HG02852 (cell line): ENCODE measurements at regions not wholly inside any gene's neighbourhood (a gene's known extent, or its start where the extent isn't known, plus 50 kb on each side); places are given as distances from the start of the nearest gene placed in this dataset.

ENCODE experiments used
- ATAC-seq: cut with Tn5 transposase; IDR thresholded peaks from one replicate; pipeline ENCODE4 v1.9.1; 2021; ENCODE audit warnings: mild to moderate bottlenecking, moderate library complexity; ENCODE audit not compliant: unreplicated experiment

DNA sequence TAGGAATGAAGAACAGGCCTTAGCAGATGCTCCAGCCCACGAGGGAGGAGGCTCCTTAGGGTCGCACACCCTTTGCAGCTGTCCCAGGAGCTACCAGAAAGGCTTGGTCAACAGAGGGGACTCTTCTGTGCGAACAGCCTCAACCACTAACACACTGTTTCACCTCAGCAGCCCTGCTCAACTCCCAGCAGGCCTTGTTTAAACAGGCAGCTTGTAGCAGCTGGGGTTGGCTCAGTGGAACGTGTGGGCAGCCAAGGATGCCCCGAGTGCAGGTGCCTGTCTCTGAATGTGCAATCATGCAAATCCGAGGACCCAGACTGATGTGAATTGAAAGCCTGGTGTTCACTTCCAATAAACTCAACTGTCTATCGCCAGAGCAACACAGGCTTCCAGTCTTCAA is 88.7 kb upstream of the CXCR4 start:
- peak; percentile 89 for ATAC-seq

DNA sequence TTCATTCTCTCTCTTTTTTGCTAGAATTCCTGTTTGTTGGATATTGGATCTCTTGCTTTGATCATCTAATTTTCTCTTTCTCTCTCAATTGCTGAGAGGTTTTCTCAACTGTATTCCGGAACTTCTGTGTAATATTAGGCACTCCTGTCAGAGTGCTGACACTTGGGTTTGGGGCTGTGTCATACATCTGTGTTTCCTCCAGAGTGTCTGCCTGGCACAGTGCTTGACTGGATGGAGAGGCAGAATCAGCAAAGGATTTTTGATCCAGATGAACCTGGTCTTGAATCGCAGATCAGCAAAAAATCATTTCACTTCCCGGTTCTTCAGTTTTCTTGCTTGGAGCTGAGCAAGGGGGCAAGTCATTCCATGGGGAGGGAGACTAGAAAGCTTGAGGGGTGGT is 87.7 kb upstream of the CXCR4 start:
- ATAC-seq, result no peak

DNA sequence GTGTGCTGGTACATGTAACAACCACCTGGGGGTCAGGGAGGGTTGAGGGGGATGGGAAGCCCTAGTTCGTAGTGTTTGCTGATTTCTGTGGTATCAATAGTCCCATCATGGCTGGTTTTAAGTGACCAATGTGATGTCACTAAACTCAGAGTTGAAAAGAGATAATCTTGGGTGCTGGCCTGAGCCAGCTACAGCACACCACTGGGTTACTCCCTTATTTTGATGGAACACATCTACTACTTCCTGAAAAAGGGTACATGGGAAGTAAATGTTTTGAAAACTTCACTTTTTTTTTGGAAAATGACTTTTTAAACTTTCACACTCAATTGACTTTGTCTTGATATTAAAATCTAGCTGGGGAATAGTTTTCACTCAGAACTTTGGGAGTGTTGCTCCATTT is 87.0 kb upstream of the CXCR4 start:
- ATAC-seq, result no peak

DNA sequence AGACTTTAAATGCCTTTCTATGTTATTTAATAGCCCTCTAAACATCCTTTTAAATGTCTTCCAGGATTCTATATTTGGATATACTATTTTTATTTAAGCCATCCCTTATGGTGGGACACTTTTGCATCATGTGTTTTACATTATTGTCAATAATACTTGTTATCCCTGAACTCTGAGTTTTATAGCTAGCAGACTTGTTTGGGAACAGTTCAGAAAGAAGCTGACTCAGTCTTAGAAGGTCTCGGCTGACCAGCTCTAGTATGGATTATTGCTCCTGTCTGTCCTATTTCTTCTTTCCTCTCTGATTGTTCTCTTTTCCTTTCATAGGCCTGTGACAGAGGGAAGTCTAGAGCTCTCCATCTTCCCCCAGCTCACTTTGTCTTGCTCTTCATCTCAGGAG is 77.3 kb upstream of the CXCR4 start:
- no peak for ATAC-seq

DNA sequence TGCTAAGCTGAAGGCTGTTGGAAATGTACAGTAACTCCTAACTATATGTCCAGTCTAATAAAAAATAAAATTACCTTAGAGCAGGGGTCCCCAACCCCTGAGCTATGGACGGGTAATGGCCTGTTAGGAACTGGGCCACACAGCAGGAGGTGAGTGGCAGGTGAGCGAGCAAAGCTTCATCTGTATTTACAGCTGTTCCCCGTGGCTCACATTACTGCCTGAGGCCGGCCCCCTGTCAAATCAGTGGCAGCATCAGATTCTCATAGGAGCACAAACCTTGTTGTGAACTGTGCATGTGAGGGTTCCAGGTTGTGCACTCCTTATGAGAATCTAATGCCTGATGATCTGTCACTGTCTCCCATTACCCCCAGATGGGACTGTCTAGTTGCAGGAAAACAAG is 73.1 kb upstream of the CXCR4 start:
- no peak for ATAC-seq

DNA sequence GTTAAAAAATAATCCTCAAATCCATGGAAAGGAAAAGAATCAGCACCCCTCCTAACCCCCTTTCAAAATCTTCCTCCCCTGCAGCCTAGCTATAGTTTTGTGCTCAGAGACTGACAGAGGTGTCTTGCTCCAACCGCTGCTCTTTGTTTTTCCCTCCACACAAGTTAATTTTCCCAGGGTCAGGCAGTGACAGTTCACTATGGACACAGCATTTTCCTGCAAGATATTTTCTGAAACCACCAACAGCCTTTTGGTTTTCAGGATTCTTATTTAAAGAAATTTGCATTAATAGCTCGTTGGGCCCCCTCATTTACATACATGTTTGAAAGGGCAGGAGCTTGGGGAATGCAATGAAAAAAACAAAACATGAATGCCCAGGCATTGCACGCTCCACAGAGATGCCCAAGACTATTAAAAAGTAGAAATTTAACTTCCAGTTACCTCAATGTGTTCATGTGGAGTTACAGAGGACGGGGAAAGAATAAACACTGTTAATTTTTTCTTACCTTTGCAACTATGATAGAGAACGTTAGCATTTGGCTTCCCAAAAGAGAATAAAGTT is 71.4 kb upstream of the CXCR4 start:
- ATAC-seq, result no peak

DNA sequence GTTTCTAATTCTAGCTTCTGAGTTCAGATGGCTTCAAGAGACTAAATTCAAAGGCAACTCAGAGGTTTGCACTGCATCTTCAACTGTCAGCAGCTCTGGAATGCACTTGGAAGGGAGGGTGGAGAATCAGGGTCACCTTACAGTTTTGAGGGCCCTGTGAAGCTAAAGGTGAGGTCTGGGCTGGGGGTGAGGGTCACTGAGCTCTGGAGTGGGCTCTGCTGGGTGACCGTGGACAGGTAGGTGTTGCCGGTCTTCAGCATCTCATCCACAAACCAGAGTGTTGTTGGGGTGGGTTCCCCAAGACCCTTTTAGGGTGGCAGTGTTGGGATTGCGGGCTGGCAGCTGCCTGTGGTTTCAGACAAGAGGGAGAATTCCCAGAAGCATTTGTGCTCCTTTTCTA is 70.1 kb upstream of the CXCR4 start:
- ATAC-seq, result no peak

DNA sequence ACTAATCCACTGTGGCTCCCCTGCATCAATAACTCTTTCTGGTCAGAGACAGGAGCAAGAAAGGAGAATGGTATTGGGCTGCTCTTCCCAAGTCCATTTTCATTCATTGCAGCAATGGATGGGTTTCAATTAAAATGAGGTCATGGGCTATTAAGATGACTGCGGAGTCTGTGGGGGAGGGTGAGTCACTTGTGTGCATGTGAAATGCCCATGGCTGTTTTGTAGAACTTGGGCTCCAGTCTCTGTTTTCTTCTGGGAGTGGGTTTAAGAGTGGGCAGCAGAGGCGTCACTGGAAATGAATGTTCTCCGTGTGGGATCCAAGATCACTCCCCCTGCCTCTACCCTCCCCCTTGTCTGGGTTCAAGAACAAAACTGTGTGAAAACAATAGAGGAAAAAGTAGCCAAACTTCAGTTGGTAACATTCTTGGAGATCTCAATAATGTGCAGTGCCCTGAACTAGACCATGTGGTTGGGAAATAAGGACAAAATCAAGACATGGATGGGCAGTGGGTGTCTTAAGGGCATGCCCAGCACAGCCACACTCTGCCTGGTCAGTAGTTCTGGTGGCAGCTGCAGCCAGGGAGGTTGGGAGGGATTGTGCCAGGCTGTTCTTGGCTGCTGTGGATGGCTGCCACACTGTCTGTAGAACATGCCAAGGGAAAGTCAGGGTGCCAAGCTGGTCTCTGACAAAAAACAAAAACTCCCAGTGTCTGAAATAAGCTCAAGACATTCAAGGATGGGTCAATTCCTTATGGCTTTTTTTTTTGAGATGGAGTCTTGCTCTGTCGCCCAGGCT is 68.2 kb upstream of the CXCR4 start:
- ATAC-seq, result no peak

DNA sequence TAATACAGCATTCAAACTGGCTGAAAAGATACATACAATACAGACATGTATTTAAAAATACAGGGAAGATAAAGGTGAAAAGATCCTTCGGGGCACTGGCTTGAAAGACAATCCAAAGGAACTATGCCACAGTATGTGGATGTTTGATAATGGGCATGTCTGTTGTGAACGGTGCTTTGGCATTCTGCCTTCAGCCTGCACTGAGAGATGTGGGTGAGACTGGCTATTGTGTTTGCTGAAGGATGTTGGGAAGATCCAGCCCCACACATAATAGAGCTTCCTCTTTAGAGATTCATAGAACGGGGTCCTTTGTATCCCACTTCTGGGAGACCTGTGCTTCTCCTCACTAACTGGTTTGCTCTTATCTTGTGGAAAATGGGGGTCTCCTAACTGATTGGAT is 65.1 kb upstream of the CXCR4 start:
- ATAC-seq, result no peak

DNA sequence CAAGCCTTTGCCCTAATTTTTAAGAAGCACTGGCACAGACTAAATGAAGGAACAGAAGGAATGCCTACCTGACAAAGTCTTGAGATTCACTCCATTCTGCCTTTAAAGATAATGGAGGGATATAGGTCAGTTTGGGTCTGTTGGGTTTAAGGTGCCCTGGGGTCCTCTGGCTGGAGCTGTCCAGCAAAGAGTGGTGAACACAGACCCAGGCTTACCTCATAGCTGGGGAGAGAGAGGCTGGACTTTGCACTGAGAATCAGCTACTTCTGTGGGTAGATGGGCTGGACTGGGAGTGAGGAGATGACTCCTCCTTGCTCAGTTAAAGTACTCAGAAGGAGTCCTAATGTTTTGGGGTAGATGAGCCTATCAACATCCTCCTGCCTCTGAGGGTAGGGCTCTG is 64.4 kb upstream of the CXCR4 start:
- ATAC-seq, result no peak

DNA sequence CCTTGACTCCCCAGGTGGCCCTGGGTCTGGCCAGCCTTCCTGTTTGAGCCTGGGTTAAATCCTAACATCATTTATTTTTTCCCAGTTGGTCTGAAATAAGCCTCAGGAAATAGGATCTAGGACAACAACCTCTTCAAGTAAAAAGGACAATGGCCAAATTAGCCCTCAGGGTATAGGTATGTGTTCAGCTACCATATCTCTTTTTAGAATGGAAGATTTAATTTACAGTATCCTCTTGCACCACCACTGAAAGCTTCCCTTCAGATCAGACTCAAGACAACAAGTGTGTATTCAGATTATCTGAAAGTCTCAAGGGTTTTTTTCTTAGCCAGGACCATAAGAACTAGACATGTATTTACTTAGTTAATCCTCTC is 61.6 kb upstream of the CXCR4 start:
- ATAC-seq, result no peak

DNA sequence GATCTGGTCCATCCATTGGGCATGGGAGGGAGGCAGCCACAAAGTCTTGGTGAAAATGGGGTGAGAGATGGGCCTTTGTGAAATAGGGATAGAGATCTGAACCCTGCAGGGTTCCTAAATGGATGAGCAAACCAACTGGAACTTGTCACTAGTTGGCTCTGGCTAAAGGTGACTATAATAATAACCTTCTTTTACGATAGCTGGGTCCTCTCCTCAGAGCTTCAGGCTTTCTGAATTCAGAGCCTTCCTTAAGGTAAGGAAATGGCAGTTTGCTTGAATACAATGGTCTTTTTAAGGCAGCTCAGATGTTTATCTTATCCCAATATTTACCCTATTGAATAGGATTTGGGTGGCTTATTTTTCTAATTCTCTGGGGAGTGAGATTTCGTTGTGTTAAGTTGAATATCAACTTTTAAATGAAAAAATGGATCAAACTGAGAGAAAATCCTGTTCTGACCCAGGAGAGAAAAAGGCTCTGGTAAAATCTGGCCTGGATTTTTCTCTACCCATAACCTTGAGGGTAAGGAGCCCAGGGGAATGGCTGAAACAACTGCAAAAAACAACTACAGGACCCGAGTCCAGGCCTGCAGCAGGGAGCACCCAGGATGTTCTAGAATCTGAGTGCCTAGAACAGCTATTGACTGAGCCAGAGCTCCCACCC is 61.1 kb upstream of the CXCR4 start:
- ATAC-seq, result no peak

DNA sequence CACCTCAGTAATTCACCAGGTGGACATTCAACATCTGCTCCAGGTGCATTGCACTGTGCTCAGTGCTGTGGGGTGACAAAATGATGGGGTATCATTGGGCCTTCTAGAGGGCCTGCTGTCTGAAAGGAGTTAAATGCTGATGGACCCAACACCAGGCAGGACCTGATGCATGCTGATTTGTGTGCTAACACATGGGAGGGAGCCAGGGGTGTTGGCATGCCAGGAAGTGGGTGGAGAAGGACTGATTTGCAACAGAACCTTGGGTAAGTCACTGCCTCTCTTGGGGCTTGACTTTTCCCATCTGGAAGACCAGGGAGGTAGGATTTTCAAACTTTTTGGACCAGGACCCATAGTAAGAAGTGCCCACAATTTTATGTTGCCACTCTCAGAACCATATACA is 57.9 kb upstream of the CXCR4 start:
- ATAC-seq, result no peak

DNA sequence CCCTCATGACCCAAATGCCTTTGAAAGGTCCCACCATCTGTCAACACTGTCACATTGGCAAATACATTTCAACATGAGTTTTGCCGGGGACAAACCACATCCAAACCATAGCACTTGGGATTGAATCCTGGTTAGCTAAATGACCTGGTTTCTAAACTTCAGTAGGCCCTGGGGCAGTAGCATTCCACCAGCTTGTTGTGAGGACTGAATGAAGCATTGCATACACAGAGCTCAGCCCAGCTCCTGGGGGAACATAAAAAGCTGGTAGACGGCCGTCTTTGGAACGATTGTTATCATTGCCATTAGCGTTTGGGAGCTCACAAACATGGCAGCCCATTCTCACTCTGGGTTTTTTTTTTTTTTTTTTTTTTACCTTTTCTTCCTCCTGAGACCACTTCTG is 57.5 kb upstream of the CXCR4 start:
- no peak for ATAC-seq

DNA sequence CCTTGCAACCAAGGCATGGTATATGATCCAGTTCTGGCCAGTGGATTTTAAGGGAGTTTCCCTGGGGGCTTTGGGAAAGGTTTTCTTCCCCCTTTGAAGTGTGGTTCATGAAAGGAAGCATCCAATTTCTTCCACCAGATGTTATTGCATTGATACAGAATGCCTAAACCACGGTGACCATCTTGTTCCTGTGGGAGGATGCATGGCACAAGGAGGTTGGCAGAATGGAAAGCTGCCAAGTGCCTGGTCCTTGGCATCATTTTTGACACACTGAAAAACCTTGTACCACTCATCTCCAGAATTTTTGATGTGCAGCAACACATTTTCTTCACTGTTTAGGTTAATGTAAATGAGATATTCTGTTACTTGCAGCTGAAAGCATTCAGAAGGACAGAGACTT is 55.2 kb upstream of the CXCR4 start:
- ATAC-seq, result no peak

DNA sequence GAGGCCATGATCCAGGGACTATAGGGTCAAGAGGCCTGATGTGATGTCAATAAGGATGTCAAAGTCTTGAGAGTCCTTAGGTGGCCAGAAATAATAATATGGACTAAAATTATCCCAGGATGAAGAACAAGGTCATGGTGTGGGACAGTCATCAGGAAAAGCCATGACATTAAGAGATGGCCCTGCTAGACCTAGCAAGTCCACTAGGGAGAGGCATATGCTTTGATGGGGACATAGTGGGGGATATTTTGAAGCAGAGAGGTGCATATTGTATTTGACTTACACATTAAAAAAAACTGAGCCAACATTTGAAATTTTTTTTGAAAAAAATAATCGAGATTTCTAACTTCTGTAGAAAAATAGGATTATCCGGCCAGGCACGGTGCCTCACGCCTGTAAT is 53.3 kb upstream of the CXCR4 start:
- ATAC-seq, result no peak

DNA sequence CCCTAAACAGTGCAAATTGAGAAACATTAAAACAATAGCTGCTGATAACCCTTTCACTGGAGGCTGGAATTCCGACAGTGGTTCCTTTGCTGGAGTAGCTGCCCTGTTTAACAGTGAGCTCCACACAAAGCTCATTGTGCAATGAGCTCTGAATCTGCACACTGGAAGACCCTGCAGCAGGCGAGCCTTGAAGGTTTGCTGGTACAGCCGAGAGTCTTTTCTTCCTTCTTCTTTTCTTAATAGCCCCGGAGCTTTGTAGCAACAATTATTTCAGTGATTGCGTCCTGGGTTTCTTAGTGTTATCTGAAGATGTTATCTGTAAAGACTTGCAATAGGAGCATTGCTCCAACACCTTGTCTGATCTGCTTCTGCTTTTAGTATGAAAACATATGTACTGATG is 50.8 kb upstream of the CXCR4 start:
- no peak for ATAC-seq

DNA sequence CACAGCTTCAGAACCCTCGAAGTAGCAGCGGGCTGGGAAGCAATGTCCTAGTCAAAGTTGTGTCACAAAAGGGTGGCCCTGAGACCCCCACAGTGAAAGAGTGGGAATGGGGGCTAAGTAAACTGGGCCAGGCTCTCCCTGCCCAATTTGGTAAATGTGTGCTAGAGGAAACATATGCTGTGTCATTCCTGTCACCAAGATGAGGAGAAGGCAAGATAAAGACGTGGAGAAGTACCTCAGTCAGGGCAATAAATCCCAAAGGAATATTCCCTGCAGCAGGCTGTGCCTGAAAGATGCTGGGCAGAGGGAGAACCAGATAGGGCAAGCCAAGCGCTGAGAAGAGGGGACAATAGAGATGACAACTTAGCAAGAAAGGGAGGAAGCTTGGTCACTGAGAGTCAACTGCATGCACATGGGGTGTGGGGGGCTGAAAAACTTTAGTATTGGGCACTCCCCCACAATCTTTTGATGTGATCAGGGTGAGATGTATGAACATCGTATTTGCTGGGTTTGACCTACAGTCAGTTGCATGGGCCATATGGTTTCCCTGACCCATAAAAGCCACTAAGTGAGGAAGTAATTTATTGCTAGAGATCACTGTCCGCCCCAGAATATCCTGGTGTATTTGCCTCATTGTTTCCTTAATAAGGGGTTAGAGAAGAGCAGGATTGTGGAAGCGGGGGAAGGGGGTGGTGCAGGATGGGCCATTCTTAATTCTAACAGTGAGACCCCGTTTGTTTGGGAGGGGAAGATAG is 49.9 kb upstream of the CXCR4 start:
- ATAC-seq, result no peak
